ENCODE measurements at regions not wholly inside any gene's neighbourhood (a gene's known extent, or its start where the extent isn't known, plus 50 kb on each side); places are given as distances from the start of the nearest gene placed in this dataset.
A peak's percentile ranks its signal among the peaks of the same experiment; 100 is the strongest.

- no peak for DNase-seq
Observed at GRCh38 chr1:37393173-37394120, 80.9 kb upstream of the ZC3H12A start.

DNA sequence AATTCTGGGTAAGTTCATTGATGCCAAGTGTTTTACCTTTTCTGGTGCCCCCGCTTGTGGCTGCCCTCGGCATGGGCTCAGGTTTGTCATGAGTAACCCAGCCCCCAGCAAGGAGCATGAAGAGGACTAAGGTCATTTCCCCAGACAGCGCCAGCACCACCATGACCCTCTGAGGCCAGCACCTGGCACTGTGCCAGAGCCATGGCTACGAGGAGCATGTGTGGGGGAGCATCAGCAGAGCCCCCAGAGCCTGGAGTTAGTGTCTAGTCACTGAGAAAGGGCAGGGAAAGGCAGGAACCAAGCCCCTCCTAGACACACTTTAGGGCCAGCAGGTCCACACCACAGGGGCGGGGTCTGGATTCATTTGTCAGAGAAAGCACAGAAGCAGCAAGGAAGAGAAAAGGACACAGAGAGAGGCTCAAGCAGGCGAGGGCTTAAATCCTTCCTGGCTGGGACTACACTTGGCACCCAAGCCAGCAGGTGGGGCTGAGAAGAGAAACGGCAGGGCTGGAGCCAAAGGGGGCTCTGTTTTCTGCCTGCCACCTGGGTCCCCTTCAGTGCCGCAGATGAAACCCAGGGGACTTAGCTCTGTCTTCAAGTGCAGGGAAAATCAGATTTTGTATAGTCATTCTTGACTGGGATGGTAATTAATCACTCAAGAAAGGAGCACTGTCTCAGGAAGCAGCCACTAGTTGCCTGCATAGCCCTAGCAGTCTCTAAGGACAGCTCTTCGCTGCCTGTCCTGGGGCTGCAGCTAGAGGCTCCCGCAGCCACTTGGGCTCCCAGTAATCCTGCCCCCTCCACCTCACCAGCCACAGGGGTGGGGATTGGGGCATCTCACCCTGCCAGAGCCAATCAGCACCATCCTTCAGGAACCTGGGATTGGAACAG lies 79.6 kb upstream of the ZC3H12A start:
- DNase-seq: no peak

DNA sequence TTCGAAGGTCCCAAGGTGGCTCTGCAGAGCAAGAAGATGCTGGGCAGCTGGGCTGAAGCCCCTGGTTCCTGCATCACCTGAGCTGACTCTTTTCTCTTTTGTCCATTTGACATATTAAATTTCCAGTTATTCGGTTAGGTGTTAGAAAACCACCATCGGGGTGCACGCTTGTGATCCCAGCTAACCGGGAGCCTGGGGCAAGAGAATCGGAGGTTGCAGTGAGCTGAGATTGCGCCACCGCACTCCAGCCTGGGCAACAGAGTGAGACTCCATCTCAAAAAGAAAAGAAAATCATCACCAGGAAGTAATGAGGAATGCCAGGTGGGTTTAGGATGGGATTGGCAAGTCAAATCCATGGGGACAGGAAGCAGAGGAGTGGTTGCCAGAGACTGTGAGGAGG lies 76.3 kb upstream of the ZC3H12A start:
- no peak for DNase-seq

- DNase-seq: peak; percentile 35
Observed at GRCh38 chr1:37399205-37399604, 75.2 kb upstream of the ZC3H12A start.

GRCh38 chr1:37399830-37400464 lies 74.4 kb upstream of the ZC3H12A start:
- DNase-seq: no peak

- DNase-seq: no peak
Observed at GRCh38 chr1:37400466-37401225, 73.7 kb upstream of the ZC3H12A start.

DNA sequence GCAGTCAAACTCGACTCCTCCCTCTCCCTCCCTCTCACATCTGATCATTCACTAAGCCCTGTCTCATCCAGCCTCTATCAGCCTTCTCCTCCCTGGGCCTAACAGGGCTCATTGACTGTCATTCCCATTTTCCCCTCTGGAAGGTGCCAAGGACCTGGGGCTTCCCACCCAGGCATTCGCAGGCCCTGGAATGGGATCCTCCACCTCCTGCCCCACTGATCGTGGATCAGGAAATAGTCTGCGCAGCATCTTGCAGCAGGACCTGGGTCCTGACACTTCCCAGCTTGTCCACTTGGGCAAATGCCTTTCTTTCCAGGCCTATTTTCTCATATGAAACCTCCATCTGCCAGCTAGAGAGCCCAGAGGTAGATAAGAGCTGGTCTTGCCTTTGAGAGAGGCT lies 71.2 kb upstream of the ZC3H12A start:
- no peak for DNase-seq

DNA sequence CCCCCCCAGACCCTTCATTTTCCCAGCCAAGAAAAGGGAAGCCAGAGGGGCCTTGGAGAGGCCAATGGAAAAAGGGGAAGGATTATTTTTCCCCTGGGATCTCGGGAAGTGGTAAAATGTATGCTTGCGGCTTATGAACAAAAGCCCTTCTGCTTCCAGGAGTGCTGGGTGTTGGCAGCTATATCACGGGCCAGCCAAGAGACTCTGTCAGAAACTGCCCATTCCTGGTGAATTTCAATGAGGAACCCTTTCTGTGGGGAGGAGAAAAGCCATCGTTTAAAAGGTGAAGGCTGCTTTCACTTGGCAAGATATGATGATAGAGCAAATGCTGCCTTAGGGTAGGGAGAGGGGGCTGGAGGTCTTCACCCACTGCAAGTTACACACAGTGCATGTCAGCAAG lies 69.7 kb upstream of the ZC3H12A start:
- DNase-seq: no peak

GRCh38 chr1:37410105-37410504 lies 64.3 kb upstream of the ZC3H12A start:
- DNase-seq: no peak

- no peak for DNase-seq
Observed at GRCh38 chr1:37410815-37411214, 63.6 kb upstream of the ZC3H12A start.

DNA sequence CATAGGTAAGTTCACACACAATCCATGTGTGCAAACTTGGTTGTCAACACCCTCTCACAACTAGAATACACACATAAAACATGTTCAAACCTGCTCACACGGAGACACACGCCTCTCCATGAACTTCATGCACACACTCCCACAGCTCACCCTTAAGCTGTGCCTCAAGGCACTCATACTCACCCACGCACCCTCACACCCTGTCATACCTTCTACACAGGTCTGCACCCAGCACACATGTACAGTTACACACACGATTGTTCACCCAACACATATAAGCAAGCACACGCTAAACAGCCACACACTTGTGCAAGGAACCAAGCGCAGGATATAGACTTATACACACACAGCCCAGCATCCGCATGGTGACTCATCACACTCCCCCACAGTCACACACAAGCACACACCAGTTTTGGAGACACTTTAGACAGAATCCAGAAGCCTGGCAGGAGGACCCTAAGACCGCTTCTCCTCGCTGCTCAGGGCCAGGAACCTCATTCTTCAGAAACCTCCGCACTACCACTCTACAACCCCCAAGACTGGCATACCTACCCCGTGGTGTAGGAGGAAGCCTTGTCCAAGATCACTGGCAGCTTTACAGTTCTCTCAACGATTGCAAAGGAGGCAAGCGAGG lies 58.7 kb upstream of the ZC3H12A start:
- no peak for DNase-seq

DNA sequence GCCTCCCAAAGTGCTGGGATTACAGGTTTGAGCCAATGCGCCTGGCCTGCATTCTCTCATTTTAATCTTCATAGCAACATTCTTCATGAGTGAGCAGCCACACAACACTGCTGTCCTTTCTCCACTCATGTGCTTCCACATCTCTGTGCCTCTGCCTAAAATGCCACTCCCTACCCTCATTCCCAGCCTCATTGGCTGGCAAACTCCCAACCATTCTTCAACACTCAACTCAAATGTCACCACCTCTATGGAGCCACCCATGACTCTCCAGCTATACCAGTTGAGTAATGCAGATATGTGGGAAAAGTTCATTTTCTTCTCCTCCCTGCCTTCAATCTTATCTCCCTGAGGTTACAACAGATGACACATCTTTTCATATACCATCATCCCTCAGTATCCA lies 53.9 kb upstream of the ZC3H12A start:
- DNase-seq: no peak

- DNase-seq: no peak
Observed at GRCh38 chr1:37423810-37424209, 50.6 kb upstream of the ZC3H12A start.

GRCh38 chr1:37424523-37424922 lies 49.9 kb upstream of the ZC3H12A start:
- no peak for DNase-seq
